Liver (tissue), 8 donors: ENCODE measurements at regions not wholly inside any gene's neighbourhood (a gene's known extent, or its start where the extent isn't known, plus 50 kb on each side); places are given as distances from the start of the nearest gene placed in this dataset.

Experiments used
- DNase-seq: peaks from one replicate; pipeline ENCODE4 v3.0.0-alpha.2; 2017; ENCODE audit warnings: low spot score
- H3K27ac ChIP-seq, 2 donors: one replicate each; pipeline ENCODE4 v1.7.0; 2013; ENCODE audit warnings: inconsistent platforms in 2 of 2, low read length in 2 of 2, control low read depth in 1 of 2, low read depth in 1 of 2, mild to moderate bottlenecking in 1 of 2
- H3K27me3 ChIP-seq, 4 donors: one replicate each; pipeline versions ENCODE4 v1.6.1 to v1.7.0; 2013; ENCODE audit warnings: low read length in 3 of 4, inconsistent platforms in 1 of 4, mild to moderate bottlenecking in 1 of 4, moderate library complexity in 1 of 4; ENCODE audit not compliant: control insufficient read depth in 4 of 4, insufficient read depth in 4 of 4
- H3K36me3 ChIP-seq, 4 donors: one replicate each; pipeline versions ENCODE4 v1.6.1 to v1.7.0; 2013; ENCODE audit warnings: low read length in 3 of 4, mild to moderate bottlenecking in 3 of 4, low read depth in 1 of 4, moderate library complexity in 1 of 4; ENCODE audit not compliant: control insufficient read depth in 4 of 4, insufficient read depth in 3 of 4
- H3K4me1 ChIP-seq, 4 donors: one replicate each; pipeline versions ENCODE4 v1.6.1 to v1.7.0; 2013; ENCODE audit warnings: low read length in 3 of 4, mild to moderate bottlenecking in 3 of 4, moderate library complexity in 1 of 4; ENCODE audit not compliant: control insufficient read depth in 4 of 4, insufficient read depth in 4 of 4
- H3K4me3 ChIP-seq, 3 donors: one replicate each; pipeline versions ENCODE4 v1.6.1 to v1.7.0; 2013; ENCODE audit warnings: low read length in 3 of 3, control low read depth in 1 of 3, low read depth in 1 of 3, mild to moderate bottlenecking in 1 of 3
- H3K9ac ChIP-seq, 2 donors: one replicate each; pipeline ENCODE4 v1.7.0; 2013; ENCODE audit warnings: low read length in 2 of 2, mild to moderate bottlenecking in 2 of 2, moderate library complexity in 2 of 2, control low read depth in 1 of 2, low read depth in 1 of 2
- H3K9me3 ChIP-seq, 4 donors: one replicate each; pipeline versions ENCODE4 v1.6.1 to v1.7.0; 2013; ENCODE audit warnings: low read length in 3 of 4; ENCODE audit not compliant: control insufficient read depth in 4 of 4
- ATF3 ChIP-seq: IDR thresholded peaks from 2 replicates; pipeline ENCODE4 v1.6.1; 2016; ENCODE audit warnings: antibody characterized with exemption
- CTCF ChIP-seq: fragments of 150-350 bp; IDR thresholded peaks from 2 replicates; pipeline ENCODE4 v1.5.1; 2017; ENCODE audit warnings: improper control_type of control experiment, low read depth, low read length; ENCODE audit not compliant: missing input control
- EGR1 ChIP-seq, 2 donors: IDR thresholded peaks; 2 replicates each; pipeline ENCODE4 v1.6.1; 2016 to 2018; ENCODE audit warnings: antibody characterized with exemption in 2 of 2, low read depth in 2 of 2
- FOXA1 ChIP-seq: IDR thresholded peaks from 2 replicates; pipeline ENCODE4 v1.6.1; 2016; ENCODE audit warnings: antibody characterized with exemption
- FOXA2 ChIP-seq: IDR thresholded peaks from 2 replicates; pipeline ENCODE4 v1.6.1; 2016; ENCODE audit warnings: antibody characterized with exemption
- GABPA ChIP-seq, 2 donors: IDR thresholded peaks in 1 of 2; conservative IDR thresholded peaks in 1 of 2; 2 replicates each; pipeline ENCODE4 v1.6.1; 2016; ENCODE audit warnings: antibody characterized with exemption in 2 of 2, mild to moderate bottlenecking in 1 of 2, moderate library complexity in 1 of 2
- HNF4A ChIP-seq, 2 donors: conservative IDR thresholded peaks; 2 replicates each; pipeline ENCODE4 v1.6.1; 2016; ENCODE audit warnings: antibody characterized with exemption in 2 of 2, mild to moderate bottlenecking in 2 of 2
- HNF4G ChIP-seq: IDR thresholded peaks from 2 replicates; pipeline ENCODE4 v1.6.1; 2016; ENCODE audit warnings: antibody characterized with exemption
- JUND ChIP-seq, 2 donors: IDR thresholded peaks; 2 replicates each; pipeline ENCODE4 v1.6.1; 2016; ENCODE audit warnings: antibody characterized with exemption in 2 of 2
- MAX ChIP-seq: IDR thresholded peaks from 2 replicates; pipeline ENCODE4 v1.6.1; 2016; ENCODE audit warnings: antibody characterized with exemption
- NR2F2 ChIP-seq: IDR thresholded peaks from 2 replicates; pipeline ENCODE4 v1.6.1; 2016; ENCODE audit warnings: antibody characterized with exemption
- RAD21 ChIP-seq, 2 donors: IDR thresholded peaks; 2 replicates each; pipeline ENCODE4 v1.6.1; 2016; ENCODE audit warnings: antibody characterized with exemption in 2 of 2, mild to moderate bottlenecking in 2 of 2
- RXRA ChIP-seq, 2 donors: IDR thresholded peaks; 2 replicates each; pipeline ENCODE4 v1.6.1; 2017 to 2018; ENCODE audit warnings: antibody characterized with exemption in 2 of 2, mild to moderate bottlenecking in 1 of 2
- SP1 ChIP-seq: IDR thresholded peaks from 2 replicates; pipeline ENCODE4 v1.6.1; 2018; ENCODE audit warnings: antibody characterized with exemption, mild to moderate bottlenecking
- TAF1 ChIP-seq: conservative IDR thresholded peaks from 2 replicates; pipeline ENCODE4 v1.6.1; 2016; ENCODE audit warnings: antibody characterized with exemption, mild to moderate bottlenecking
- YY1 ChIP-seq: IDR thresholded peaks from 2 replicates; pipeline ENCODE4 v1.6.1; 2016; ENCODE audit warnings: antibody characterized with exemption, mild to moderate bottlenecking
- WGBS: extraction: QIAGEN DNeasy Blood & Tissue Kit; methylation state at CpG from one replicate; pipeline ENCODE4 v1.1.7; 2013; 5-methylcytosine and 5-hydroxymethylcytosine counted together
- TF ChIP-seq, protein P1 (sequence below): IDR thresholded peaks from 2 replicates; pipeline ENCODE4 v1.6.1; 2016; ENCODE audit warnings: antibody characterized with exemption, mild to moderate bottlenecking
- TF ChIP-seq, protein P2 (sequence below): IDR thresholded peaks from 2 replicates; pipeline ENCODE4 v1.6.1; 2016; ENCODE audit warnings: antibody characterized with exemption
- donor health status: healthy.
- donor health status: healthy.
- donor health status: healthy.
- donor health status: healthy.
- donor health status: healthy.

- Histone ChIP-seq H3K27ac (no peak overlapping the region), H3K9me3 (no peaks in the 10 kb centered on the region), H3K9ac (no peak overlapping the region), H3K4me1 (no peaks in the 10 kb centered on the region), H3K27me3 (no peaks in the 10 kb centered on the region), H3K4me3 (no peak overlapping the region), H3K36me3 (no peaks in the 10 kb centered on the region)
- 86% methylated on average over 2 of the region's 2 CpGs for whole genome bisulfite sequencing
- DNase-seq, result no peak
- TF ChIP-seq SP1 (no peak), JUND (IDR thresholded peaks at IDR 0.05) (no peak), FOXA1 (no peak), EGR1 (IDR thresholded peaks at IDR 0.05; ENCODE audit: low read depth in 2 of 2) (no peak), MAX (no peak), GABPA (IDR thresholded peaks at IDR 0.05 in 1 of 2, conservative IDR thresholded peaks at IDR 0.05 in 1 of 2) (no peak), TAF1 (no peak), YY1 (no peak), NR2F2 (no peak), ATF3 (no peak), FOXA2 (no peak), HNF4A (conservative IDR thresholded peaks at IDR 0.05) (no peak), RAD21 (IDR thresholded peaks at IDR 0.05) (no peak), RXRA (IDR thresholded peaks at IDR 0.05) (no peak), CTCF (no peak), HNF4G (no peak)
- TF ChIP-seq, protein P1, sequence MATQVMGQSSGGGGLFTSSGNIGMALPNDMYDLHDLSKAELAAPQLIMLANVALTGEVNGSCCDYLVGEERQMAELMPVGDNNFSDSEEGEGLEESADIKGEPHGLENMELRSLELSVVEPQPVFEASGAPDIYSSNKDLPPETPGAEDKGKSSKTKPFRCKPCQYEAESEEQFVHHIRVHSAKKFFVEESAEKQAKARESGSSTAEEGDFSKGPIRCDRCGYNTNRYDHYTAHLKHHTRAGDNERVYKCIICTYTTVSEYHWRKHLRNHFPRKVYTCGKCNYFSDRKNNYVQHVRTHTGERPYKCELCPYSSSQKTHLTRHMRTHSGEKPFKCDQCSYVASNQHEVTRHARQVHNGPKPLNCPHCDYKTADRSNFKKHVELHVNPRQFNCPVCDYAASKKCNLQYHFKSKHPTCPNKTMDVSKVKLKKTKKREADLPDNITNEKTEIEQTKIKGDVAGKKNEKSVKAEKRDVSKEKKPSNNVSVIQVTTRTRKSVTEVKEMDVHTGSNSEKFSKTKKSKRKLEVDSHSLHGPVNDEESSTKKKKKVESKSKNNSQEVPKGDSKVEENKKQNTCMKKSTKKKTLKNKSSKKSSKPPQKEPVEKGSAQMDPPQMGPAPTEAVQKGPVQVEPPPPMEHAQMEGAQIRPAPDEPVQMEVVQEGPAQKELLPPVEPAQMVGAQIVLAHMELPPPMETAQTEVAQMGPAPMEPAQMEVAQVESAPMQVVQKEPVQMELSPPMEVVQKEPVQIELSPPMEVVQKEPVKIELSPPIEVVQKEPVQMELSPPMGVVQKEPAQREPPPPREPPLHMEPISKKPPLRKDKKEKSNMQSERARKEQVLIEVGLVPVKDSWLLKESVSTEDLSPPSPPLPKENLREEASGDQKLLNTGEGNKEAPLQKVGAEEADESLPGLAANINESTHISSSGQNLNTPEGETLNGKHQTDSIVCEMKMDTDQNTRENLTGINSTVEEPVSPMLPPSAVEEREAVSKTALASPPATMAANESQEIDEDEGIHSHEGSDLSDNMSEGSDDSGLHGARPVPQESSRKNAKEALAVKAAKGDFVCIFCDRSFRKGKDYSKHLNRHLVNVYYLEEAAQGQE, result no peak
- TF ChIP-seq, protein P2, sequence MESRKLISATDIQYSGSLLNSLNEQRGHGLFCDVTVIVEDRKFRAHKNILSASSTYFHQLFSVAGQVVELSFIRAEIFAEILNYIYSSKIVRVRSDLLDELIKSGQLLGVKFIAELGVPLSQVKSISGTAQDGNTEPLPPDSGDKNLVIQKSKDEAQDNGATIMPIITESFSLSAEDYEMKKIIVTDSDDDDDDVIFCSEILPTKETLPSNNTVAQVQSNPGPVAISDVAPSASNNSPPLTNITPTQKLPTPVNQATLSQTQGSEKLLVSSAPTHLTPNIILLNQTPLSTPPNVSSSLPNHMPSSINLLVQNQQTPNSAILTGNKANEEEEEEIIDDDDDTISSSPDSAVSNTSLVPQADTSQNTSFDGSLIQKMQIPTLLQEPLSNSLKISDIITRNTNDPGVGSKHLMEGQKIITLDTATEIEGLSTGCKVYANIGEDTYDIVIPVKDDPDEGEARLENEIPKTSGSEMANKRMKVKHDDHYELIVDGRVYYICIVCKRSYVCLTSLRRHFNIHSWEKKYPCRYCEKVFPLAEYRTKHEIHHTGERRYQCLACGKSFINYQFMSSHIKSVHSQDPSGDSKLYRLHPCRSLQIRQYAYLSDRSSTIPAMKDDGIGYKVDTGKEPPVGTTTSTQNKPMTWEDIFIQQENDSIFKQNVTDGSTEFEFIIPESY, result no peak
Observed at GRCh38 chr6:56343295-56343694, 95.9 kb upstream of the COL21A1 start.

DNA sequence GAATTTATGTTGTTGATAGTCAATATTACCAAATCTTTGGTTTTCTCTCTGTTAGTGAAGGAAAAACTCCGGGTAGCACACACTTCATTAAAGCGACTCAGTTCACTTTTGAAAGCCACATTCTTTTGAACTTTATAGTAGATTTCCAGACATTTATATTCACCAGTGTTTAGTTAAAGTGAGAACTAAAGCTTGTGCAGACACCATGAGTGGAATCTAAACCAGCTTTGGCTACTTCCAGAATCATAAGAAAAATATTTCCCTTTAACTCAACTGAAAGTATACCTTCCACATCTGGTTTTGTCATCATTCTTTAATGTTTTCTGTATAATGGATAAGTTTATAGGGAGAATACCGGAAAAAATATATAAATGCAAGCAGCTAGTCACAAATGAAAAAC is 92.1 kb upstream of the COL21A1 start:
- 35% methylated on average over 3 of the region's 3 CpGs for WGBS

More for the DNA sequence above, 92.1 kb upstream of the COL21A1 start:
- no peak overlapping the region for H3K4me3 ChIP-seq
- H3K9ac ChIP-seq, result no peak overlapping the region
- DNase-seq, result no peak
- H3K4me1 ChIP-seq, result no peaks in the 10 kb centered on the region
- H3K9me3 ChIP-seq, result no peaks in the 10 kb centered on the region
- TF ChIP-seq HNF4A (conservative IDR thresholded peaks at IDR 0.05) (no peak), HNF4G (no peak), EGR1 (IDR thresholded peaks at IDR 0.05; ENCODE audit: low read depth in 2 of 2) (no peak), FOXA2 (no peak), RXRA (IDR thresholded peaks at IDR 0.05) (no peak), NR2F2 (no peak), RAD21 (IDR thresholded peaks at IDR 0.05) (no peak)
- H3K36me3 ChIP-seq, result no peaks in the 10 kb centered on the region
- H3K27me3 ChIP-seq, result no peaks in the 10 kb centered on the region
- no peak overlapping the region for H3K27ac ChIP-seq
